Caco-2 (cell line): ENCODE measurements at regions not wholly inside any gene's neighbourhood (a gene's known extent, or its start where the extent isn't known, plus 50 kb on each side); places are given as distances from the start of the nearest gene placed in this dataset.

Experiments
- BruUV-seq: library from RNA; stranded (reverse); fragments of 400-500 nt; replicated peaks from 2 replicates; lab custom pipeline; 2021; lab: Mats Ljungman, UMichigan
- CTCF ChIA-PET: fragments of 300-600 bp; sonication (Branson Sonifier 250); formaldehyde crosslinking; loops from one replicate; lab custom pipeline; 2022; ENCODE audit warnings: antibody characterized with exemption; lab: Charles Lee
- POLR2A ChIA-PET: fragments of 300-600 bp; sonication (Branson Sonifier 250); formaldehyde crosslinking; loops from one replicate; lab custom pipeline; 2022; ENCODE audit warnings: antibody characterized with exemption; lab: Charles Lee
- DNase-seq, 2 experiments: peaks; one replicate each; pipeline versions ENCODE4 v3.0.0 to v3.0.0-alpha.2; 2020 to 2022
- H3K27me3 ChIP-seq: replicated peaks from 2 replicates; pipeline ENCODE4 v1.6.0; 2011; ENCODE audit warnings: low read length; ENCODE audit not compliant: control insufficient read depth, insufficient read depth
- H3K36me3 ChIP-seq: 2 replicates; pipeline ENCODE4 v1.5.1; 2011; ENCODE audit warnings: low read length; ENCODE audit not compliant: control insufficient read depth, insufficient read depth
- H3K4me1 ChIP-seq: fragments of 250-450 bp; sonication (Bioruptor Pico); 2 replicates; pipeline ENCODE4 v1.5.1; 2020; ENCODE audit warnings: mild to moderate bottlenecking
- H3K4me3 ChIP-seq: 2 replicates; pipeline ENCODE4 v1.5.1; 2011; ENCODE audit warnings: low read depth, mild to moderate bottlenecking, control low read depth, low read length
- H3K9me3 ChIP-seq: fragments of 250-450 bp; sonication (Bioruptor Pico); 2 replicates; pipeline ENCODE4 v1.5.1; 2020; ENCODE audit warnings: mild to moderate bottlenecking, moderate library complexity
- H3K27ac Mint-ChIP-seq: one replicate; pipeline ENCODE4 v1.8.0; 2022; ENCODE audit warnings: mixed read lengths; ENCODE audit not compliant: unreplicated experiment
- H3K27me3 Mint-ChIP-seq: one replicate; pipeline ENCODE4 v1.8.0; 2022; ENCODE audit warnings: mixed read lengths; ENCODE audit not compliant: insufficient read depth, unreplicated experiment
- H3K36me3 Mint-ChIP-seq: one replicate; pipeline ENCODE4 v1.8.0; 2022; ENCODE audit warnings: mild to moderate bottlenecking, mixed read lengths; ENCODE audit not compliant: insufficient read depth, unreplicated experiment
- H3K4me1 Mint-ChIP-seq: one replicate; pipeline ENCODE4 v1.8.0; 2022; ENCODE audit warnings: low read depth, mixed read lengths; ENCODE audit not compliant: unreplicated experiment
- H3K4me3 Mint-ChIP-seq: one replicate; pipeline ENCODE4 v1.8.0; 2022; ENCODE audit warnings: mild to moderate bottlenecking, moderate library complexity, mixed read lengths; ENCODE audit not compliant: unreplicated experiment
- H3K9me3 Mint-ChIP-seq: one replicate; pipeline ENCODE4 v1.8.0; 2022; ENCODE audit warnings: mixed read lengths; ENCODE audit not compliant: unreplicated experiment
- intact Hi-C: fragments of 100-400 bp; cut with micrococcal nuclease; formaldehyde crosslinking; loops from one replicate; pipeline ENCODE4 v1.10.0; 2022; ENCODE audit not compliant: unreplicated experiment
- TF ChIP-seq, protein P1 (sequence below), 2 experiments: fragments of 200-600 bp in 1 of 2; IDR thresholded peaks; 1 replicate in 1 of 2; 2 replicates in 1 of 2; pipeline versions ENCODE4 v1.5.1 to v1.8.0; 2011 to 2022; ENCODE audit warnings: antibody characterized with exemption in 1 of 2, control low read depth in 1 of 2, inconsistent platforms in 1 of 2, low read depth in 1 of 2, low read length in 1 of 2, mild to moderate bottlenecking in 1 of 2, moderate library complexity in 1 of 2; ENCODE audit not compliant: insufficient read depth in 1 of 2, severe bottlenecking in 1 of 2, unreplicated experiment in 1 of 2

DNA sequence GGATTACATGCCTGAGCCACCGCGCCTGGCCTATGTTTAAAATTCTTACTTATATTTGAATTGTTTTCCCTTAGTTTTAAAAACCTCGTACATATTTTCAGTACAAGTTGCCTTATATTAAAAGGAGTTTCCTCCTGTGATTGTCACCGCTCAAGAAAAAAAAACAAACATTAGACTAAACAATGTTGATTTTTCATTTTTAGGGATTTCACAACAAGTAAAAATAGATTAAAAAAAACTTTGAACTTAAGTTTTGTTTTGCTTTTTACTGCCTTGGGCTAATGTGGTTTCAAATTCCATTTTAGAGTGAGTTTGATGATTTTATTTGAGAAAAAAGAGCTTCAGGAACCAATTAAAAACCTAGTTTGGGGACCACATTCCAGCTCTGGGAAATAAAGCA lies 1196.6 kb upstream of the CDH18 start:
- H3K9me3 Mint-ChIP-seq: no peaks in the 10 kb centered on the region
- no peaks in the 10 kb centered on the region; the same call in 1 of the 2 replicates for H3K9me3 ChIP-seq
- H3K27ac Mint-ChIP-seq: no peak overlapping the region
- no peaks in the 10 kb centered on the region for H3K27me3 Mint-ChIP-seq
- H3K4me1 ChIP-seq: no peaks in the 10 kb centered on the region
- ChIA-PET POLR2A (no interaction called here), CTCF (no interaction called here)
- H3K27me3 ChIP-seq: no peaks in the 10 kb centered on the region
- DNase-seq: no peak
- H3K4me3 ChIP-seq: no peak overlapping the region
- no peaks in the 10 kb centered on the region for H3K4me1 Mint-ChIP-seq
- no peaks in the 10 kb centered on the region for H3K36me3 Mint-ChIP-seq
- intact Hi-C loops: no loop called here
- no peaks in the 10 kb centered on the region for H3K36me3 ChIP-seq
- TF ChIP-seq, protein P1, sequence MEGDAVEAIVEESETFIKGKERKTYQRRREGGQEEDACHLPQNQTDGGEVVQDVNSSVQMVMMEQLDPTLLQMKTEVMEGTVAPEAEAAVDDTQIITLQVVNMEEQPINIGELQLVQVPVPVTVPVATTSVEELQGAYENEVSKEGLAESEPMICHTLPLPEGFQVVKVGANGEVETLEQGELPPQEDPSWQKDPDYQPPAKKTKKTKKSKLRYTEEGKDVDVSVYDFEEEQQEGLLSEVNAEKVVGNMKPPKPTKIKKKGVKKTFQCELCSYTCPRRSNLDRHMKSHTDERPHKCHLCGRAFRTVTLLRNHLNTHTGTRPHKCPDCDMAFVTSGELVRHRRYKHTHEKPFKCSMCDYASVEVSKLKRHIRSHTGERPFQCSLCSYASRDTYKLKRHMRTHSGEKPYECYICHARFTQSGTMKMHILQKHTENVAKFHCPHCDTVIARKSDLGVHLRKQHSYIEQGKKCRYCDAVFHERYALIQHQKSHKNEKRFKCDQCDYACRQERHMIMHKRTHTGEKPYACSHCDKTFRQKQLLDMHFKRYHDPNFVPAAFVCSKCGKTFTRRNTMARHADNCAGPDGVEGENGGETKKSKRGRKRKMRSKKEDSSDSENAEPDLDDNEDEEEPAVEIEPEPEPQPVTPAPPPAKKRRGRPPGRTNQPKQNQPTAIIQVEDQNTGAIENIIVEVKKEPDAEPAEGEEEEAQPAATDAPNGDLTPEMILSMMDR (IDR thresholded peaks at IDR 0.05; ENCODE audit: insufficient read depth in 1 of 2, low read depth in 1 of 2, low read length in 1 of 2, severe bottlenecking in 1 of 2, unreplicated experiment in 1 of 2): no peak
- no peak overlapping the region for H3K4me3 Mint-ChIP-seq
- BruUV-seq: no TSS peak

DNA sequence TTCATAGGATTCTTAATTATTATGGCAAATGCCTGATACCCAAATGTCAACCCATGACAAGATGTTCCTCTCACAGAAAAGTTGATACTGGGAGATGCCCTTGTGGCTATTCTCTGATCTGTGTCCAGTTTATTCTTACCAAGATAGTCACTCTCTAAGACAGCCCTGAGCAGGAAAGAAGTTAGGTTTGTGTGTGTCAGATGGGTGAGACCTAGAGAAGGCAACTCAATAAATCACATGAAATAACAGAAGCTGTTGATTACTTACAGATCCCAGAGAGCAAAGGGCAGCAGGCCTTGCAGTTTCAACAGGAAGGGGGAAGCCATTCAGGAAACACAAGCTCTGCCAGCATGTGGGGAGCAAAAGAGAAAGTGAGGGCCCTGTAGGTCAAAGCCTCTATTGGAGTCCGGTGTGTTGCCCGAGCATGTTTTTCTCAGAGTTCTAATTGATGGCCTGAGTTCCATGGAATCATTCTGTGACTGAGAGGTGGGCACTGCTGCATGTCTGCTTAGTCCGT lies 1193.7 kb upstream of the CDH18 start:
- Mint-ChIP-seq H3K9me3 (no peaks in the 10 kb centered on the region), H3K4me3 (no peak overlapping the region), H3K27ac (no peak overlapping the region), H3K4me1 (no peaks in the 10 kb centered on the region), H3K27me3 (no peaks in the 10 kb centered on the region), H3K36me3 (no peaks in the 10 kb centered on the region)
- no peaks in the 10 kb centered on the region for H3K4me1 ChIP-seq
- BruUV-seq: no TSS peak
- POLR2A ChIA-PET: no interaction called here
- H3K36me3 ChIP-seq: no peaks in the 10 kb centered on the region
- TF ChIP-seq, protein P1 (IDR thresholded peaks at IDR 0.05; ENCODE audit: insufficient read depth in 1 of 2, low read depth in 1 of 2, low read length in 1 of 2, severe bottlenecking in 1 of 2, unreplicated experiment in 1 of 2): no peak
- intact Hi-C loops: no loop called here
- H3K27me3 ChIP-seq: no peaks in the 10 kb centered on the region
- CTCF ChIA-PET: no interaction called here
- no peaks in the 10 kb centered on the region; the same call in 1 of the 2 replicates for H3K9me3 ChIP-seq
- DNase-seq: no peak
- H3K4me3 ChIP-seq: no peak overlapping the region

DNA sequence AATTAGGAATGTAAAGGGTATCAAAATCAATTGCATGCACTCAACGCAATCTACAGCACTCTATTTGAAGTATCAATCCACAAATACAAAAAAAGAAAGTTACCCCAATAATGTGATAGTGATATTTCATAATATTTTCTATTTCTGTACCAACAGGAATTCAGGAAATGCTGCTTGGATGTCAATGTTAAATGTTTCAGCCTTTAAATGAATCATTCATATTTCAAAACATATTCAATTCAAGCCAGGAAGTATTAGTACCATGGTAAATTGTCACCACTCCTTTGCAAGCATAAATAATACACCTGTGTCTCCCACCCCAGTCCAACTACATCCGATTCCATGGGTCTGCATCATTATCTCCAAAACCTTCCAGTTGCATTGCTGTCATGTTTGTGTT lies 1185.5 kb upstream of the CDH18 start:
- DNase-seq: no peak
- ChIA-PET POLR2A (no interaction called here), CTCF (no interaction called here)
- H3K4me3 Mint-ChIP-seq: no peak overlapping the region
- H3K36me3 Mint-ChIP-seq: no peaks in the 10 kb centered on the region
- H3K9me3 ChIP-seq: no peaks in the 10 kb centered on the region
- TF ChIP-seq, protein P1 (IDR thresholded peaks at IDR 0.05; ENCODE audit: insufficient read depth in 1 of 2, low read depth in 1 of 2, low read length in 1 of 2, severe bottlenecking in 1 of 2, unreplicated experiment in 1 of 2): no peak
- no peak overlapping the region for H3K27ac Mint-ChIP-seq
- no peaks in the 10 kb centered on the region for H3K4me1 Mint-ChIP-seq
- H3K4me3 ChIP-seq: no peak overlapping the region
- H3K4me1 ChIP-seq: no peaks in the 10 kb centered on the region
- intact Hi-C loops: no loop called here
- no peaks in the 10 kb centered on the region for H3K27me3 ChIP-seq
- BruUV-seq: no TSS peak
- no peaks in the 10 kb centered on the region for H3K36me3 ChIP-seq
- H3K9me3 Mint-ChIP-seq: no peaks in the 10 kb centered on the region
- H3K27me3 Mint-ChIP-seq: no peaks in the 10 kb centered on the region
